ENCODE measurements at regions not wholly inside any gene's neighbourhood (a gene's known extent, or its start where the extent isn't known, plus 50 kb on each side); places are given as distances from the start of the nearest gene placed in this dataset.

DNA sequence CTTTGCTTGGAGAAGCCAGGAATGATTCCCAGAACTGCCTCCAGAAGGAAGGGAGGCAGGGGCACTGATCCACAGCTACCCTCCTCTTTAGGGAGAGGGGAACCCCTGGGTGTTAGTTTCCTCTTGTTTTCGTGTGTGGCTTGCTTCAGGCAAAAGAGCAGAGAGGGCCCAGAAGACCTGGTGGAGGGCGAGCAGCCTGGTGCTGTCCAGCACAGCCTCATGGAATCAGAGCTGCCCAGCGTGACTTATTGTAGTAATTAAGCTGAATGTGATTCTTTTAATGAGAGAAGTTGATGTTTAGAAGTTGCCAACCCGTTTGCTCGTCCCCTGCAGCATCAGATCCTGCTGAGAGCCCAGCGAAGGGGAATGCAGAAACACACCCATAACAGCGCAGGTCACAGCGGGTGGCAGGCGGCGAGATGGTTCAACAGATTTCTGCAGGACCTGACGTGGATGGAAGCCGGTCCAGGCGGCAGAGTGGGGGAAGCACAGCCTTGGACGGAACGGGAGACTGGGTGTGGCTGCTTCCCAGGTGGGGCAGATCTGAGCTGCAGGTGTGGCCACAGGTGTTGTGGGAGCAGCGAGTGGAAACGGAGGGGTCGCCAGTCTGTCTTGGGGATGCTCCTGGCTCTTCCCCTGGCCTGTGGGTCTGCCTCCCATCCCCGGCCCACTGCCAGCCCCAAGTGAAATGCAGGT, 53.7 kb upstream of the SHH start:
- Histone ChIP-seq H3K9me3 (ENCODE audit: insufficient read depth, low read length) (no peaks in the 10 kb centered on the region), H3K27me3 (ENCODE audit: insufficient read depth, insufficient read length) (no peaks in the 10 kb centered on the region), H3K36me3 (ENCODE audit: insufficient read depth, insufficient read length, low read length) (no peaks in the 10 kb centered on the region), H3K9ac (ENCODE audit: insufficient read length, low read depth) (no peak overlapping the region), H3K4me1 (ENCODE audit: insufficient read depth, insufficient read length) (no peaks in the 10 kb centered on the region), H3K4me3 (ENCODE audit: insufficient read length, low read depth) (no peak overlapping the region)
- TF ChIP-seq ZNF274 (IDR thresholded peaks at IDR 0.05; ENCODE audit: low read depth, low read length) (no peak), YY1 (IDR thresholded peaks at IDR 0.05; ENCODE audit: insufficient read depth, insufficient read length) (no peak), SUZ12 (IDR thresholded peaks at IDR 0.05; ENCODE audit: extremely low read depth, insufficient read depth, insufficient read length) (no peak)
- no peak for DNase-seq (ENCODE audit: low read depth, low spot score)

DNA sequence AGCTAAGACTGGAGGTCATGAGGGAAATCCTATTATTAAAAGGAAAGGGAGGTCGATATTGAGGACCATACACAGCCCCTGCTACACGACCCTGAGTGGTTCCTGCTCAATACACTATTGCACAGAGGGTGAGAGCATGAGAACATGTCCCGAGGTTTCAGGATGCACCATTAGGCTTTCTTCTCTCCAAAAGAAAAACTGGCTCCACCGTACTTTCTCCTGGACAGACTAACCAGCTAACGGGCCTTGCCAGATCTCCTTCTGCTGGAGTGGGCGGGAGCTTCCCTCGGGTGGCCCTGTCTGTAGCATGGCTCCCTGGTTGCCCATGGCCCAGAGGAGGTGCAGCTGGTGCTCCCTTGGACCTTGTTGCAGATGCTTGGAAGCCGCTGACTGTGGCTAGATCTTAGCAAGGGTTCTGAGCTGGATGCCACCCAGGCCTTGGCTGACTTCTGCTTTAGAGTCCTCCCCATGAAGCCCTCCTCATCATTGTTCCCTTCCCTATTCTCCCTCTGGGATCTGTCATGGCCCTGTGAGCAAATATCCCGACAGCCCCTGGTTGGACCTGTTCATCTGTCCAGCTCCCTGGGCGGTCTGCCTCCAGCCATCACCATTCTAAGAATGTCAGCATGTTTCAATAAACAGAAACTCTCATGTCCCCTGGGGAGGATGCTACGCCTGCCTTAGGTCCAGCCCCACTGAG, 52.9 kb upstream of the SHH start:
- Histone ChIP-seq H3K9ac (ENCODE audit: insufficient read length, low read depth) (no peak overlapping the region), H3K4me3 (ENCODE audit: insufficient read length, low read depth) (no peak overlapping the region), H3K36me3 (ENCODE audit: insufficient read depth, insufficient read length, low read length) (no peaks in the 10 kb centered on the region), H3K27me3 (ENCODE audit: insufficient read depth, insufficient read length) (no peaks in the 10 kb centered on the region), H3K4me1 (ENCODE audit: insufficient read depth, insufficient read length) (no peaks in the 10 kb centered on the region), H3K9me3 (ENCODE audit: insufficient read depth, low read length) (no peaks in the 10 kb centered on the region)
- no peak for DNase-seq (ENCODE audit: low read depth, low spot score)
- TF ChIP-seq SUZ12 (IDR thresholded peaks at IDR 0.05; ENCODE audit: extremely low read depth, insufficient read depth, insufficient read length) (no peak), YY1 (IDR thresholded peaks at IDR 0.05; ENCODE audit: insufficient read depth, insufficient read length) (no peak), ZNF274 (IDR thresholded peaks at IDR 0.05; ENCODE audit: low read depth, low read length) (no peak)

DNA sequence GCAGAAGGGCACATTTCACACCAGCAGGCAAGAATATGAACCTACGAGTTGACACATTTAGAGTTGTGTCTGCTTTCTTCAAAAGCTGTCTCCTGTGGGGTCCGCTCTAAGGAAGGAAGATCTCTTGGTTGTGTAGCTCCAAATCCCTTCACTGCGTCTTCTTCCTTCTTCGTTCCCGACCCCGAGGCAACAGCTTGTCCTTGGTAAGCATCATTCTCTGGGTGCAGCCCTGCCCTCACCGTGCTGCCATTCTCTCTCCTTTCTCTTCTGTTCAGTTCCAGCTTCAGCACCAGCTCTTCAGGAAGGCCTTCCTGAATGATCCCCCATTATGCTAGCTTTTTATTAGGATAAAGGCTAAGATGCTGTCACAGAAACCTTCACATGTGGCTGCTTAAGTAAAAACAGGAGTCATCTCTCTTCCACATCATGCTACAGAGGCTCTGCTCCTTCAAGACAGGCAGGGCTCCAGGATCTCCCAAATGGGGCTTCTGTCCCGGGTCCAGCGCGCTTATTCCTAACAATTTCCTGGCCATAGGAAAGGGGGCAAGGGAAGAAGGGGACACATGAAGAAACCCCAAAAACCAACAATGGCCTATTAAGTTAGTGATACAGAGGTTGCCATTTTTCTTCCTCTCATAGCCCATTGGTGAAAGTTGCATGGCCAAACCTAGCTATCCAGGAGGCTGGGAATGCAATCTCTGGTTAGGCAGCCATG, 52.2 kb upstream of the SHH start:
- no peaks in the 10 kb centered on the region for H3K9me3 ChIP-seq (ENCODE audit: insufficient read depth, low read length)
- TF ChIP-seq SUZ12 (IDR thresholded peaks at IDR 0.05; ENCODE audit: extremely low read depth, insufficient read depth, insufficient read length) (no peak), ZNF274 (IDR thresholded peaks at IDR 0.05; ENCODE audit: low read depth, low read length) (no peak), YY1 (IDR thresholded peaks at IDR 0.05; ENCODE audit: insufficient read depth, insufficient read length) (no peak)
- H3K36me3 ChIP-seq (ENCODE audit: insufficient read depth, insufficient read length, low read length), result no peaks in the 10 kb centered on the region
- H3K4me1 ChIP-seq (ENCODE audit: insufficient read depth, insufficient read length), result no peaks in the 10 kb centered on the region
- H3K4me3 ChIP-seq (ENCODE audit: insufficient read length, low read depth), result no peak overlapping the region
- DNase-seq (ENCODE audit: low read depth, low spot score), result no peak
- H3K9ac ChIP-seq (ENCODE audit: insufficient read length, low read depth), result no peak overlapping the region
- H3K27me3 ChIP-seq (ENCODE audit: insufficient read depth, insufficient read length), result no peaks in the 10 kb centered on the region

DNA sequence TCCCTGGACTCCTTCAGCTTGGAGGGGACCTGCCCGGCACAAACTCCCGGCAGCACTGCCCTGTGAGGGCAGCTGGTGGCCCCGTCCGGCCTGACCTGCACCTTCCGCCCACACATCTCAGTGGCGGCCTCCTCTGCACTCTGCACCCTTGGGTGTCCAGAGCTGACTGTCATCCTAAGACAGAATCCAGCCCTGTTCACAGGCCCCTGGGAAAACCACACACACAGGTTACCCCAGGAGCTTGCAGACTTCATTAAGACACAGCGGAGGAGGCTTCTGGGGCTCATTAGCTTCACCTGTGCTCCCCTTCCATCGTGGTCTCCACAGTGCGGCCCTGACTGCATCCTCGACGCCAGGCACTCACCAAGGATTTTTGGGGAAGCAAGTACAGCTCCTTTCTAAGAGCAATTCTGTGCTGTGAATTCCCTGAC, 51.5 kb upstream of the SHH start:
- no peak overlapping the region for H3K4me3 ChIP-seq (ENCODE audit: insufficient read length, low read depth)
- H3K4me1 ChIP-seq (ENCODE audit: insufficient read depth, insufficient read length), result no peaks in the 10 kb centered on the region
- H3K9ac ChIP-seq (ENCODE audit: insufficient read length, low read depth), result no peak overlapping the region
- DNase-seq (ENCODE audit: low read depth, low spot score), result no peak
- TF ChIP-seq SUZ12 (IDR thresholded peaks at IDR 0.05; ENCODE audit: extremely low read depth, insufficient read depth, insufficient read length) (no peak), ZNF274 (IDR thresholded peaks at IDR 0.05; ENCODE audit: low read depth, low read length) (no peak), YY1 (IDR thresholded peaks at IDR 0.05; ENCODE audit: insufficient read depth, insufficient read length) (no peak)
- no peaks in the 10 kb centered on the region for H3K36me3 ChIP-seq (ENCODE audit: insufficient read depth, insufficient read length, low read length)
- H3K9me3 ChIP-seq (ENCODE audit: insufficient read depth, low read length), result no peaks in the 10 kb centered on the region
- H3K27me3 ChIP-seq (ENCODE audit: insufficient read depth, insufficient read length), result no peaks in the 10 kb centered on the region

DNA sequence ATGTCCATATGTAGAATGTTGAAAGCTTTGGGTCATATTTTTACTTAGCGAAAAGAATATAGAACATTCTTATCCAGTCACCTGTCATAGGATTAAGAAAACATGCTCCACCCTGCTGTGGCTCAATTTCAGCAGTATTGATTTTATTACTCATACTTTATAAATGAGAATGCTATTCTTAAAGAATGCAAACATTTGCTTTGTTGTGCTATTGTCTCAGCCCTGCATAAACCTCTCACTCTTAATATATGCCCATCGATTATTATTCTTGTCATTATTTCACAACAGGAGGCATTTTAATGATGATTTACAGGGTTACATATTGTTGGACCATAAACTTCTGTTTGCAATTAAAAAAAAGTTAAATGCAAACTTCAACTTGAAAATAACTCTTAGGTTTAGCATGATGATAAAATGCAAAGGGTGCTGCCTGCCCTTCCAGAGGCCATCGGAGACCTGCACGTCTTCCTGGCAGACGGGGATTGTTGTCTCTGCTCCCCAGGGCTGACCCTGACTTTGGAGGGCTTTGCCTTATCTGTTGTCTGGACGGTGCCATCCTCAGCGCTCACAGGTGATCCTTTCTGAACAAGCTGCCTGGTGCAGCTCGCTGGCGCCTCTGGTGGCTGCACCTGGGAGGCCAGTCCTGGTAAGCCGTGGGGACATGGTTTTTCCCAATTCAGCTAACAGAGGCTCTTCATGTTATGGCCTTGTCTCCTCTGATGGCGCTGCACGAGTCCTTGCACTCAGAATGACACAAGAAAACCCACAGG, 50.0 kb upstream of the SHH start:
- Histone ChIP-seq H3K4me3 (ENCODE audit: insufficient read length, low read depth) (no peak overlapping the region), H3K4me1 (ENCODE audit: insufficient read depth, insufficient read length) (no peaks in the 10 kb centered on the region), H3K27me3 (ENCODE audit: insufficient read depth, insufficient read length) (no peaks in the 10 kb centered on the region), H3K9ac (ENCODE audit: insufficient read length, low read depth) (no peak overlapping the region), H3K9me3 (ENCODE audit: insufficient read depth, low read length) (no peaks in the 10 kb centered on the region), H3K36me3 (ENCODE audit: insufficient read depth, insufficient read length, low read length) (no peaks in the 10 kb centered on the region)
- no peak for DNase-seq (ENCODE audit: low read depth, low spot score)
- TF ChIP-seq SUZ12 (IDR thresholded peaks at IDR 0.05; ENCODE audit: extremely low read depth, insufficient read depth, insufficient read length), result no peak
- TF ChIP-seq ZNF274 (IDR thresholded peaks at IDR 0.05; ENCODE audit: low read depth, low read length), result no peak
- no peak for TF ChIP-seq YY1 (IDR thresholded peaks at IDR 0.05; ENCODE audit: insufficient read depth, insufficient read length)
